Fibroblast of villous mesenchyme (primary cell): ENCODE measurements at regions not wholly inside any gene's neighbourhood (a gene's known extent, or its start where the extent isn't known, plus 50 kb on each side); places are given as distances from the start of the nearest gene placed in this dataset.

Experiments
- DNase-seq: peaks from one replicate; pipeline ENCODE4 v3.0.0-alpha.2; 2010; ENCODE audit warnings: low read depth
- H3K4me3 ChIP-seq: 2 replicates; pipeline ENCODE4 v1.5.1; 2011; ENCODE audit warnings: low read depth, mild to moderate bottlenecking, low read length
- CTCF ChIP-seq: IDR thresholded peaks from 2 replicates; pipeline ENCODE4 v1.5.1; 2012; ENCODE audit warnings: low read depth, mild to moderate bottlenecking, low read length; ENCODE audit not compliant: insufficient read depth

- no peak for DNase-seq
- no peak overlapping the region for H3K4me3 ChIP-seq
- TF ChIP-seq CTCF = no peak
These were observed 736.7 kb upstream of the WWC1 start for GRCh38 chr5:167554564-167555290.

DNA sequence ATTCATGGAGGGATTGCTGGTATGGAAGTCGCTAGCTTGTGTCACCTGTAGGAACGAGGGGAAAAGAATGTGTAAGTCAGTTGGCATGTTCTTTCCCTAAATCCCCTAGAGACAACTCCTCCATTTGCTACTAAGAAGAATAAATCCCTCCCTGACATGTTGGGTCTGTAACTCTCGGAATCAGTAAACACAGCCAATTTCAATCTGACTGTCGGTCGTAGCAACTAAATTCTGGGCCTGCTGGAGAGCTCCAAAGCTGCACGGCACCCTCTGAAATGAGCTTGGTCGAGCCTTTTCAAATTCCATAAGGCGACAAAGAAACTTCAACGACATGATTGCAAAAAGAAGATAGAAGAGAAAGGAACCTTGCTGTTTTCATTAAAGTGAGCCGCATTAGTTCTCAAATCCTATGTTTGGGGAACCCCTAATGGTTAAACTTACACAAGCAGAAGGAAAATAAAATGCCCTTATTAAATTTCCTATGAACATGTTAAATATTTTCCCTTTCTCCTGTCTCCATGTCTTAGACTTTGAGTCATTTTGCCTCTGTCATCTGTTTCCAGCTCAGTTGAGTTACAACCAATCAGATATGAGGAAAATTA, 735.8 kb upstream of the WWC1 start:
- no peak for TF ChIP-seq CTCF
- no peak overlapping the region for H3K4me3 ChIP-seq
- no peak for DNase-seq

- H3K4me3 ChIP-seq = no peak overlapping the region
- no peak for DNase-seq
- no peak for TF ChIP-seq CTCF
These were observed 734.1 kb upstream of the WWC1 start for GRCh38 chr5:167557359-167557758.

- no peak for DNase-seq
- TF ChIP-seq CTCF = no peak
- H3K4me3 ChIP-seq = no peak overlapping the region
These were observed 729.6 kb upstream of the WWC1 start for GRCh38 chr5:167561796-167562195.

GRCh38 chr5:167564275-167564674, 727.2 kb upstream of the WWC1 start:
- TF ChIP-seq CTCF = no peak
- no peak overlapping the region for H3K4me3 ChIP-seq
- no peak for DNase-seq

DNA sequence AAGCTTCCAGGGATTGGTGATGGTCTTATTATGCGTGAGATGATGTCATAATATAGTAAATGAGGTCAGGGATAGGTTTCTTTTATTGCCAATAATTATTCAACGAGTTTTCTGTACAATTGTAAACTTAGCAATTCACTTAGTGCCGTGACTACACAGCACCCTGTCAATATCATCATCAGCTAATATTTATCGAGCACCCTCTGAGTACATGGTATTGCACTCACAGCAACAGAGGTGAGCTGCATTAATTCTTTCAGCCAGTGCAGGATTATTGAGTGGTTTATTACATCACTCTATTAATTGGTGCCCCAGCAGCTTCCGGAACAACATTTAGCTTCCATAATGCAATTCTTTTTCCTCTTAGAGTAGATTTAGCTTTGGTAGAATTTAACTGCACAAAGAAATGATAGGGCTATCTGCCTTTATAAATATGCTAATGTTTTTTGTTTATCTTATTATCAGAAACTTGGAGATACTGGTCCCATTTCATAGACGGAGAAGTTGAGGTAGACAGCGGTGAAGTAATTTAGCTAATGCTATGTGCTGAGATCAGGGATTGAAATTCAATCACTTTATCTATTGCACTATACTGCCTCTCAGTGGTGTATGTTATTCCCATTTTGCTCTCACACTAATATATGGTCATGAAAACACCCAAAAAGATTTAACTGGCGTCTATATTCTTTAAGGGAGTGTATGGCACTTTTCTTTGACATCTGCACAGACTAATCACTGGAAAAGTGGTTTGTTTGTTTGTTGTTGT, 726.1 kb upstream of the WWC1 start:
- TF ChIP-seq CTCF = peak; percentile 30
- no peak overlapping the region for H3K4me3 ChIP-seq
- peak; percentile 3 for DNase-seq
